DOHH2 (cell line): ENCODE measurements at regions not wholly inside any gene's neighbourhood (a gene's known extent, or its start where the extent isn't known, plus 50 kb on each side); places are given as distances from the start of the nearest gene placed in this dataset.

Experiments used
- CTCF ChIP-seq: fragments of 200-600 bp; sonication (generic); IDR thresholded peaks from one replicate; pipeline ENCODE4 v1.5.1; 2014; ENCODE audit warnings: antibody characterized with exemption, mild to moderate bottlenecking, low read depth, low read length; ENCODE audit not compliant: poor library complexity, severe bottlenecking
- EZH2phosphoT487 ChIP-seq: fragments of 200-600 bp; sonication (generic); IDR thresholded peaks from 2 replicates; pipeline ENCODE4 v1.6.1; 2017; ENCODE audit warnings: borderline replicate concordance, mild to moderate bottlenecking, antibody characterized with exemption, low read length, moderate library complexity, mixed read lengths

DNA sequence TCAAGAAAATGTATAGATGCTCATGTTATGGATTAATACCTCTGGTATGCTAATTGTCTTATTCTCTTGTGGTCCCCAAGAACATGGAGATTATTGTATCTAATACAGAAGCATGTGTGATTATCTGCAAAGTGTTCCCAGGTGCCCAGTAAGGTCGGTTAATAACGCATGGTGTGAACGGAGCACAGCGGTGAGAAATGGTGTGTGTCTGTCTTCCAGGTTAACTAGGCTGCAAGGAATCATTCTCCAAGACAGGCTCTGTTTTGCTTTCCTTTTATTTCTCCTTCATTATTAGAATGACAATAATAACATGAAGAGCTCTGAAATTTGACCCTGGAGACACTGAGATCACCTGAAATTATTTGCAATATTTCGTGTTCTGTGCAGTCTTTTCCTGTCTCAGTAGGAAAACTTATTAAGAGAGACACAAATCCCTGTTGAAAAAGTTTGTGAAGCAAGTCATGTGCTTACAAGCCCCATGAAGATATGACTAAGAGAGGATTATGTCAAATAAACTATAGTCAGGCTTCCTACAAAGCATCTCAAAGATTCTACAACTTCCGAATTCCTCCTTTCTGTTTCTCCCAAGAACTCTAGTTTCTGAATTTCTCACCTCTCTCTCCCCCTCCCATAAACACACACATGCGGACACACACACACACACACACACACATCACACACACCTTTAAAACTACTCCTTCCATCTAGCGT lies 230.9 kb downstream of the HS3ST1 start:
- TF ChIP-seq CTCF = no peak
- no peak for TF ChIP-seq EZH2phosphoT487
